SH-SY5Y (cell line): ENCODE measurements at regions not wholly inside any gene's neighbourhood (a gene's known extent, or its start where the extent isn't known, plus 50 kb on each side); places are given as distances from the start of the nearest gene placed in this dataset.

Experiments
- GATA2 ChIP-seq: IDR thresholded peaks from 2 replicates; pipeline ENCODE4 v1.6.1; 2011; ENCODE audit warnings: mild to moderate bottlenecking, low read depth, low read length
- GATA3 ChIP-seq: IDR thresholded peaks from 2 replicates; pipeline ENCODE4 v1.6.1; 2011; ENCODE audit warnings: low read depth, mild to moderate bottlenecking, low read length, moderate library complexity

- no peak for TF ChIP-seq GATA3
- no peak for TF ChIP-seq GATA2
Observed at GRCh38 chr2:8270699-8271098, 411.2 kb upstream of the ID2 start.
